Glomerular visceral epithelial cell (primary cell): ENCODE measurements at regions not wholly inside any gene's neighbourhood (a gene's known extent, or its start where the extent isn't known, plus 50 kb on each side); places are given as distances from the start of the nearest gene placed in this dataset.

Experiments
- DNase-seq: peaks from one replicate; pipeline ENCODE4 v3.0.0-alpha.2; 2016; ENCODE audit errors: extremely low spot score

GRCh38 chr15:94749811-94750617 is 518.7 kb downstream of the MCTP2 start:
- DNase-seq = no peak

- DNase-seq = no peak
Observed at GRCh38 chr15:94760348-94760747, 529.0 kb downstream of the MCTP2 start.

- DNase-seq = no peak
Observed at GRCh38 chr15:94761574-94761973, 530.2 kb downstream of the MCTP2 start.

- no peak for DNase-seq
Observed at GRCh38 chr15:94769089-94769488, 537.7 kb downstream of the MCTP2 start.

DNA sequence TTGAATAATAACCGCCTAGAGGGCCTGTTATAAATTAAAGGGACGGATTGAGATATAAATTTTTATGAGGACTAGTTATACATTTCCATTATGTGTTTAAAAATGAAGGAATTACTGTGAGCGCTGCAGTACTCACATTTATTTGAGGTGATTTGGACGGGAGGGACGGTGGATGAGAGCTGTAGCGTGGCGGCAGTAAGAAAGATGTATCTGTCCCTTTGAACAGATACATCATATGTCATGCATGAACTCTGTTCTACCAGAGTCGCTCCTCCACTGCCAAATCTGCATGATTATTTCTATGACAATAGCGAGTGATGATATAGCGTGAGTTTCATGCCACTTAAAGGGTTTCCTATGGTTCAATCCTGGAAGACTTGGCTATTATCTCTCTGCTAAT is 538.8 kb downstream of the MCTP2 start:
- no peak for DNase-seq

- DNase-seq = no peak
Observed at GRCh38 chr15:94777037-94777436, 545.7 kb downstream of the MCTP2 start.

GRCh38 chr15:94778840-94779239 is 547.5 kb downstream of the MCTP2 start:
- no peak for DNase-seq

- no peak for DNase-seq
Observed at GRCh38 chr15:94780166-94780565, 548.8 kb downstream of the MCTP2 start.

DNA sequence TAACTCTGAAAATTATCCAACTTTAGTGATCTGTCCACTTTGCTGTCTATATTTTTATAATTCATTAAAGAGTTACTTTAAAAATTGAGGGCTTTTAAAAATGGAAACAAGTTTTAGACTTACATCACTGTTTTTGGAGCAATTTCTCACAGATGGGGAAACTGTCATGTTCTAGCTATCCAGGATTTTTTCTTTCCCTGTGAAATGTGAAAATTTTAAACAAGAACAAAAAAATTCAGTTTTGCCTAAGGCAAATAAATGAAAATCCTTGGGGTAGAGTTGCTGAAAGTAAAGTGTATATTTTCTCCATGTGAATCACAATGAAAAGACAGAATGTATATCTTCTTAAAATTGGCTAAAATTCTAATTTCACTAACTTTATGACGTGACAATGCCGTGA is 553.7 kb downstream of the MCTP2 start:
- DNase-seq = no peak

- DNase-seq = no peak
Observed at GRCh38 chr15:94791008-94791407, 559.6 kb downstream of the MCTP2 start.

DNA sequence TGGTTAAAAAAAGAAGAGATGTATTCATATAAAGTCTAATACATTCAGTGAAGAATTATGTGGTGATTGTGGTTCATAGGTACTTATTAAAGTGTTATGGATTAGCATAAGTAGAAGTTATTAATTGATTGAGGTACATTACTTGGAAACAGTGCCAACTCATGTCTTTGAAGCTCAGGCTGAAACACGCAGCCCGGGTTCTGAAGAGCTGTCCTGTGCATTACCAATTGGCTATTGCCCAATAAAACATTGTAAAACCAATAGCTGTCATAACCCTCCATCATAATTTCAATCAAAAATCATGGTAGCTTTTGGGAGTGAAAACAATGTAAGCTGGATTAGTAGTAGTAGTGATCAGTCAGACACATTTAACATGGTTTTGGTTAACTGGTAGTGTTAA is 560.1 kb downstream of the MCTP2 start:
- DNase-seq = no peak

GRCh38 chr15:94792196-94792595 is 560.8 kb downstream of the MCTP2 start:
- peak; percentile 52 for DNase-seq

DNA sequence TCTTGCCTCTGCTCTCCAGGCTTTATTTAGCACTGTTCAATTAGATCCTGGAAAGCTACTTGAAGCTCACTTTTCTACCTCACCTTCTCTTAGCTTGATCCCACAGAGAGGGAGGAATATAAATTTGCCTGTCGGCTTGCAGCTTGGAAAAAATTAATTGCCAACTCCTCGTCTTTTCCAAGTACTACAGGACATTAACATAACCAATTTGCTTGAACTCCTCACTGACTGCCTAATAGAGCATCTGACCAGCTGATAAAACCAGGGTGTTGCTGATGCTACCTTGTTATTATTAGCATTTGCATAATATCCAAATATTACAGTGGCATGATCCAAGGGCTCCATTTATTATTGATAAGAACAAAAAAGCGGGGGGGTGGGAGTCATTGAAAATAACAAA is 561.8 kb downstream of the MCTP2 start:
- no peak for DNase-seq

DNA sequence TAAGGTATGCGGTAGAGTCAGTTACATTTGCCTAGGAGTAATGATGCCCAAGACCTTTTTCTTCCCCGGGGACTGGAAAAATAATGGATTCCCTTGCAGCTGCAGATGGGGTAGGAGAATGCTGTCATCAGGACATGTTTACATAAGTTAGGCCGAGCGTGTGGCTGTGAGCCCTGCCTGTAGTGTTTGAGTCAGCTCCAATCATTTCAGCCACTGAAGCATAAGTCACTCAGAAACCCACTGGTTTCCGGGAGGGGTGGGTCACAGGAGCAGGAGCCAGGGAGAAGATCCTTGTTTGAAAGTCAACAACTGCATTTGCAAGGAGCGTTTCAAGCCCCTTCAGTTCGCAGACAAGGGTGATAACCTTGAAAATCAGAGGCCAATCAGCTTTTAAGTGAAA is 562.3 kb downstream of the MCTP2 start:
- peak; percentile 68 for DNase-seq

DNA sequence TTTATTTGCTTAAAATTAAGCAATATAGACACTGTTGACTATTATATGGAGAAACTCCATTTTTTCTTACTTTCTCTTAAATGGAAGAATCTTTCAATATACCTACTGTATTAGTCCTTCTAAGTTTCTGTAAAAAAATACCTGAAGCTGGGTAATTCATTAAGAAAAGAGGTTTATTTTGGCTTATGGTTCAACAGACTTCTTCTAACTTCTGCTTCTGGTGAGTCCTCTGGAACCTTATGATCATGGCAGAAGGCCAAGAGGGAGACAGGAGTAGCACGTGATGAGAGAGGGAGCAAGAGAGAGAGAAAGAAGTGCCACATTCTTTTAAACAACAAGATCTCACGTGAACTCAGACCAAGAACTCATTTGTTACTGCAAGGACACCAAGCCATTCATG is 573.3 kb downstream of the MCTP2 start:
- no peak for DNase-seq

DNA sequence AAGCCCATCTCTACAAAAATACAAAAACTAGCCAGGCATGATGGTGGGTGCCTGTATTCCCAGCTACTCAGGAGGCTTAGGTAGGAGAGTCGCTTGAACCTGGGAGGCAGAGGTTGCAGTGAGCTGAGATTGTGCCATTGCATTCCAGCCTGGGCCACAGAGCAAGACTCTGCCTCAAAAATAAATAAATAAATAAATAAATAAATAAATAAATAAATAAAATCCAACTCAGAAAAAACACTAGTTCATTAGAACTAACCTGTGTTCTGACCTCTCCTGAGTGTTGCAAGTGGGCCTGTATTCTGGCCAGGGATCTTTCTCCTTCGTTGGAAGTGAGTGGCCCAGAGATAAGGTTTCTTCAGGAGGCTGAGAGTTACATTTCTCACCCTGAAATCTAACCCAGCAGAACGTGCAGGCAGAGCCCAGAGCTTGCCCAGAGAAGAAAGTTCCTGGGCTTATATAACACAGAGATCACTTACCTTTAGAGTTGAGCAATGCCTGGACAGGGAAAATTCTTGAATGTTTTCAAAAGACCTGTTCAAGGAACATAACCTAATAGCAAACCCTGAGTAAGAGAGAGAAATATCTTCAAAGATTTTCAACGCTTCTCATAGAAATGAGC is 583.9 kb downstream of the MCTP2 start:
- no peak for DNase-seq

DNA sequence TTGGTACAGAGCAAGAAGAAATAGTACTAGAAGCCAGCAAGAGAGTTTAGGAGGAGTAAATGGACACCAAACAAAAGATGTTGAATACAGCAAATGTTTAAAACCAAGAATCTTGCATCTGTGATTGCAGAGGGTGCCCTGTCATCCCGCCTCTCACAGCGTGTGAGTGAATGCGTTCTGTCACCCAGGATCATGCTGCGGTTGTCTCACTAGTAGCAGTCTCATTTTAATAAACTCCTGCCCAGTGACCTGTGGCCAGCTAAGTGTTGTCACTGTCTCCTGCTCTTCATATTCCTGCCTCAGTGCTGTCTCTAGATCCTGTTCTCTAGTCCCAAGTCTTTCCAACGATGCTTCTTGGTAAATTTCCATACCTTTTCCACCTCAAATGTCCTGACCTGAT is 584.6 kb downstream of the MCTP2 start:
- no peak for DNase-seq

DNA sequence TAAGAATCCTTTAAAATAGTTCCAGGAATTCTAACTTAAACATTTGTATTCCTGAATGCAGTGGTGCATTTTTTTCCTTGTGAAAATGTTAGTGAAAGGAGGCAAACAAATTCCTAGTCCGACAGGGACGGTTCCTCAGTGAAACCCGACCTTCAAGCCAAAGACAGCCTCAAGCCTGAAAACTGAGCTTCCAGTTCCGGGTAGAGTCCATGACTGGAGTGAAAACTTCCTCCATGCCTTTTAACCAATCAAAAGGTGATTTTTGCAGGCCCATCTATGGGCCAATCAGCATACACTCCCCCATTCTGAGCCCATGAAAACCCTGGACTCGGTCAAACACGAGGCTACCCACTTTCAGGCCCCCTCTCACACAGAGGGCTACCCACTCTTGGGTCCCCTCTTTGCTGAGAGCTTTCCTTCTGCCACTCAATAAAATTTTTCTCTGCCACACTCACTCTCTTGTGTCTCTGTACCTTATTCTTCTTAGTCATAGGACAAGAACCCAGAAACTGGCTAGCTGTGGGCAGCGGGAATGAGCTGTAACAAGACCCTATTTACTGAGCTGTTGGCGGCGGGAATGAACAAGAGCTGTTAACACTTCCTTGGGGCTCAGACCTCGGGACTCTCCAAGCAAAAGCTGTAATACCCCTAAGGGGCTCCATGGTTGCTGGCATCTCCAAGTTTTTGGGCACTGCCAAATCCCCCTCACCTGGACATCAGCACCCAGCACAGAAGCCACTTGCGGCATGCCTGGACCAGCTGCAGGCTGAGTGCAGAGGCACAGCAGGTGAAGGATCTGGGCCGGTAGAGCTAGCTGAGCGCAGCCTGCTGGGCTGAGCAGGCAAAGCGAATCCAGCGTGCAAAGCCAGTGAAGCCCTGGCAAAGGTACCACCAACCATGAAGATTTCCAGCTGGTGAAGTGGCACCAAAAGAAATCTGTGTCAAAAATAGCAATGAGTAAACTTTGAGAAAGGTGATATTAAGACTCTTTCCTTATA is 598.8 kb downstream of the MCTP2 start:
- no peak for DNase-seq

GRCh38 chr15:94834000-94834399 is 602.6 kb downstream of the MCTP2 start:
- DNase-seq = no peak

DNA sequence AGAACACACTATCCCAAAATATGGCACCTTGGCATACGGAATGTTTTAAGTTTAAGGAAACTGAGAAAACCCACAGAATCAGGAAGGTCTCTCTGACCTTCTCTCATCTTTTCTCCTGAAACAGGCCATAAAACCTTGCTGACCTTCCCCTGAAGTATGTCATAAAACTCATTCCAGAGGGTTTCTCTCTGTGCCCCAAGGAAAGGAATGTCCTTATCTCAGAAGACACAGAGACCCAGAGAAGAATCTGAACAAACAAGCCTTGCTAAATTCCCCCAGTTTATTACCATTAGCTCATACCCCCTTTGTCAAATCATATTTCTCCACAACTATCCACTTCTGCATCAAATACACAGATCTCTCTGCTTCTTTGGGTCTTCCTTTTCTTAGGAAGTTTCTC is 603.1 kb downstream of the MCTP2 start:
- no peak for DNase-seq

DNA sequence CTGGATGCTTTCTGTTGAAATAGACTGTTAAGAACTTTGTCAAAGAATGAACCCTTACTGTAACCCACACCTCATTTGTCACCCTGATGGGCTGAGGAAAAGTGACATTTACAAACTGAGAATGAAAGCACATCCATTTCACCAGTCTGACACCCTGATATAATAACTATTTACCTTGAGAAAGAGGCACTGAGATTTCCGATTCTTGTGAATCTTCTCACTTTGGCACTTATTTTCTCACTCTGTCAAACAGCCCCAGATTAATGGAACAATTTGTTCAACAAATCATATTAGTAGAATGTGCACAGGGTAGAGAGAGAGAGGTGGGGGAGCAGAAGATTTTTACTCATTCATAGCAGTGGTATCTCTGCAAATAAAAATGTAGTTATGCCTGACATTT is 606.9 kb downstream of the MCTP2 start:
- no peak for DNase-seq
